Loucy (cell line): ENCODE measurements at regions not wholly inside any gene's neighbourhood (a gene's known extent, or its start where the extent isn't known, plus 50 kb on each side); places are given as distances from the start of the nearest gene placed in this dataset.

ENCODE experiments used
- EZH2phosphoT487 ChIP-seq: fragments of 200-600 bp; IDR thresholded peaks from 2 replicates; pipeline ENCODE4 v1.6.1; 2018; ENCODE audit warnings: antibody characterized with exemption, mild to moderate bottlenecking, moderate library complexity, borderline replicate concordance
- TF ChIP-seq, protein P1 (sequence below): fragments of 200-600 bp; sonication (generic); conservative IDR thresholded peaks from 2 replicates; pipeline ENCODE4 v1.5.1; 2014; ENCODE audit warnings: mild to moderate bottlenecking, antibody characterized with exemption, low read length

DNA sequence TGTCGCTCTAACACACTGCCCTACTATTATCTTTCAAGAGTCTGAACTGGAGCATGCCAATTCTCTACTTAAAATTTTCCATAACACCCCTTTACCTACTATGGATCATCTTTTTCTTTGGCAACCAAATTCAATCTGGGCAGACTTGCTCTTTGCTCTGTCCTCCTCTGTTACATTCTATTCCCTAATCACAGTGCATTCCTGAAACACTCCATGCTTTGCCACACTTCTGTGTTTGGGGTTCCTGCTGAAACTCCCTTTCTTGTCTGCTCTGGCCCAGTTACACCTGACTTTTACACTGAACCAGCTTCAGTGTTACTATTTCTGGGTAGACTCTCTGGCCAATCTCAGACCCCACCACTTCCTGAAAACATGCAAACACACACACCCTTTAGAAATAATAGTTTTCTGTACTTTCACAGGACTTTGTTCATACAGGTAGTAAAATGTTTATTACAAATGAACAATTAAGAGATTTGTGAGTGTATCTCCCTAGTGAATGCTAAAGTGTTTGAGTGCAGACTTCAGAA, 119.9 kb upstream of the DCC start:
- TF ChIP-seq, protein P1, sequence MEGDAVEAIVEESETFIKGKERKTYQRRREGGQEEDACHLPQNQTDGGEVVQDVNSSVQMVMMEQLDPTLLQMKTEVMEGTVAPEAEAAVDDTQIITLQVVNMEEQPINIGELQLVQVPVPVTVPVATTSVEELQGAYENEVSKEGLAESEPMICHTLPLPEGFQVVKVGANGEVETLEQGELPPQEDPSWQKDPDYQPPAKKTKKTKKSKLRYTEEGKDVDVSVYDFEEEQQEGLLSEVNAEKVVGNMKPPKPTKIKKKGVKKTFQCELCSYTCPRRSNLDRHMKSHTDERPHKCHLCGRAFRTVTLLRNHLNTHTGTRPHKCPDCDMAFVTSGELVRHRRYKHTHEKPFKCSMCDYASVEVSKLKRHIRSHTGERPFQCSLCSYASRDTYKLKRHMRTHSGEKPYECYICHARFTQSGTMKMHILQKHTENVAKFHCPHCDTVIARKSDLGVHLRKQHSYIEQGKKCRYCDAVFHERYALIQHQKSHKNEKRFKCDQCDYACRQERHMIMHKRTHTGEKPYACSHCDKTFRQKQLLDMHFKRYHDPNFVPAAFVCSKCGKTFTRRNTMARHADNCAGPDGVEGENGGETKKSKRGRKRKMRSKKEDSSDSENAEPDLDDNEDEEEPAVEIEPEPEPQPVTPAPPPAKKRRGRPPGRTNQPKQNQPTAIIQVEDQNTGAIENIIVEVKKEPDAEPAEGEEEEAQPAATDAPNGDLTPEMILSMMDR: no peak
- TF ChIP-seq EZH2phosphoT487: no peak
